ENCODE measurements at regions not wholly inside any gene's neighbourhood (a gene's known extent, or its start where the extent isn't known, plus 50 kb on each side); places are given as distances from the start of the nearest gene placed in this dataset.

DNA sequence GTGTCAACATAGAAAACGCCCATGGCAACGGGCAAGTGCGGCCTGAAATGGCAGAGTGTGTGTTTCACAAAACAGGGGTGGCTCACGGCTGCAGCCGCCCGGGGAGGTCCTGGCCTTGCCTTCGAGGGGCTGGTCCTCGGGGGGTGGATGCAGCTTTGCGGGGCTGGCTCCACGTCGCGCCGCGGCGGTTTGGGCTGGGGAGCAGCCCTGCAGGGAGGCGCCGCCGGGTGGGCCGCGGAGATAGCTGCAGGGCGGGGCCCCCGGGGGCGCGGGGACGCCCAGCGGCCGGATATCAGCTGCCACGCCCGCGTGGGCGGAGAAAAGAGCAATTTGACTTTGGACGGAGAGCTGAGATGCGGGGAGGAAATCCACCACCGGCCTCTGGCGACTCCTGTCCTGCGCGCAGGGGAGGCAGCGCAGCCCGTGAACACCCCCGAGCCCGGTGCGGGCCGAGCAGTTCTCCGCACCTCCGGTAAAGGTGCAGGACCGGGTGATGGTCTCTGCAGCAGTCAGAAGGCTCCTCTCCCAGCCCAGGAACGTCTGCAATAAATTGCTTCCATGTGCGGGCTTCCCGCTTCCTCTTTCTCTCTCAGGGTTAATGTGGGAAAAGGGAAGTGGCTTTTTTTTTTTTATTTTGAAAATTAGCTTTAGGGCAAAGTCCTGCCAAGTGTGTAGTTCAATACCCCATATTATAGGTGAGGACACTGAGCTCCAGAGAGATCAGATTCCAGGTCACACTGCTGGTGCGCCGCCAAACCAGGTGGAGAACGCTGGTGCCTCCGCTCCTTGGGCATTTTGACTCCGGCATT, 110.5 kb downstream of the ARF6 start:
- H3K36me3 Mint-ChIP-seq (ENCODE audit: low read depth): peaks cover 7% of the 10 kb centered on the region
- H3K4me1 Mint-ChIP-seq (ENCODE audit: low read depth): peaks cover 68% of the 10 kb centered on the region
- peak overlapping the region; percentile 98 for H3K27ac Mint-ChIP-seq
- no peaks in the 10 kb centered on the region for H3K27me3 Mint-ChIP-seq (ENCODE audit: insufficient read depth)
- peak overlapping the region; percentile 88 for H3K4me3 Mint-ChIP-seq
- intact Hi-C loops (cut with micrococcal nuclease): loop anchor here (5.0 kb wide), 2 partner anchors 381 to 519 kb away; partner anchors contain the start of genes MGAT2 and RPL36AL
- no peaks in the 10 kb centered on the region for H3K9me3 Mint-ChIP-seq
- peak; percentile 81 for DNase-seq (ENCODE audit: low spot score)

GRCh38 chr14:50006141-50006540, 110.2 kb downstream of the VCPKMT start:
- intact Hi-C loops (cut with micrococcal nuclease): no loop called here
- no peak overlapping the region for H3K27ac Mint-ChIP-seq
- no peaks in the 10 kb centered on the region for H3K27me3 Mint-ChIP-seq (ENCODE audit: insufficient read depth)

DNA sequence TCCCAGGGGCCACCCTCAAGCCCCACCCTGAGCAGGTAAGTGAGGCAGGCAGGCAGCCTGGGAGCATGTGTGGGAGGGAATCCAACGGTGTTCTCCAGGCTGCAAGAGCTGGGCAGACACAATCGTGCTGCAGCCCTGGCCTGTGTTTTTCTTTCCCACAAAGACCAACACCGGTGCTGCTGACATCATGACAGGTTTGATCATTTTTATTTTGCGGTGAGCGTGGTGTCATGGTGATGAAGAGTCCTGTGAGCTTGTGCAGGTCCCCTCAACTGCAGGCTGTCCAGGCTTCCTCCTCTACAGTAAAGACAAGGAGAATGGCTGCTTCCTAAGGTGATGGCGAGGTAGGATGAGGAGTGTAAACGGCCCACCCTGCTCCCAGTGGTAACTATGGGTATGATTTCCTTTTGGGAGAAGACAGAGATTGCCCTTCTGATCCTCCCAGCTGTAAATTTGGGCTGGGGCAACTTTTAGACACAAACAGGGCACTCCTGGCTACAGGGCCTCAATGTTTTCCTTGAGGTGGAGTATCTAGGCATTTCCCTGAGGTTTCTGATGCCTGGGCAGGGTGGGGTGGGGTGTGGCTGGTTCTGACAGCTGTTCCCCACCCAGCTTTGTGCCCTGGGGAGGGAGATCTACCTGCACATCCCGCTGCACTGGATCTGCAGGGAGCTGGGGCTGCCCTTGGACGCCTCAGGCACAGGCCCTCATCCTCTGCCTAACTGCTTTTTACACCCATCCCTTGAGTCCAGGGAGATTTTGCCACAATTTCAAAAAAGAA, 109.1 kb downstream of the VCPKMT start:
- Mint-ChIP-seq H3K36me3 (ENCODE audit: low read depth) (peaks cover 15% of the 10 kb centered on the region), H3K4me1 (ENCODE audit: low read depth) (peaks cover 39% of the 10 kb centered on the region), H3K4me3 (no peak overlapping the region), H3K27ac (no peak overlapping the region), H3K9me3 (no peaks in the 10 kb centered on the region), H3K27me3 (ENCODE audit: insufficient read depth) (no peaks in the 10 kb centered on the region)
- DNase-seq (ENCODE audit: low spot score): no peak
- intact Hi-C loops (cut with micrococcal nuclease): no loop called here

More at GRCh38 chr14:50006141-50006540, 110.2 kb downstream of the VCPKMT start:
- H3K36me3 Mint-ChIP-seq (ENCODE audit: low read depth): peaks cover 15% of the 10 kb centered on the region
- DNase-seq (ENCODE audit: low spot score): no peak
- no peak overlapping the region for H3K4me3 Mint-ChIP-seq
- no peaks in the 10 kb centered on the region for H3K9me3 Mint-ChIP-seq
- peaks cover 48% of the 10 kb centered on the region for H3K4me1 Mint-ChIP-seq (ENCODE audit: low read depth)

- no peak for DNase-seq (ENCODE audit: low spot score)
- H3K27me3 Mint-ChIP-seq (ENCODE audit: insufficient read depth): peaks cover 2% of the 10 kb centered on the region
- no peak overlapping the region for H3K27ac Mint-ChIP-seq
- no peaks in the 10 kb centered on the region for H3K9me3 Mint-ChIP-seq
- intact Hi-C loops (cut with micrococcal nuclease): no loop called here
- H3K4me3 Mint-ChIP-seq: no peak overlapping the region
- peaks cover 19% of the 10 kb centered on the region for H3K36me3 Mint-ChIP-seq (ENCODE audit: low read depth)
- peaks cover 41% of the 10 kb centered on the region for H3K4me1 Mint-ChIP-seq (ENCODE audit: low read depth)
Measured at GRCh38 chr14:50008562-50008961, 107.8 kb downstream of the VCPKMT start.

DNA sequence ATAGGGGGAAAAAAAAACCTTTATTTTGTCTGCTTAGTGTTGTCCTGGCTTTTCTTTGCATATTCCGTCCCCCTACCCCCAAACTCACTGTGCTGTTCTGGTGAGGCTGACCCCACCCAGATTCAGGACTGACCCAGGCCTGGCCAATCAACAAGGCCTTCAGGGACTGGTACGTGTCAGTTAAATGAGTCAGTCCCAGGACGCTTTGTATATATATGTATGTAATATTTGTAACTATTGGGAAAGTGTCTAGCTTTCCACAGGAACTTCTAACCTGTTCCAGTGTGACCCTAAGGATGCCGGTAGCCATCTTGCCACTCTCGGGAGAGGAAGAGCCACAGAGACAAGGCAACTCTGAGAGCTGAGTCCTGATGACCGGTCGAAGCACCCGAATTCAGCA, 107.4 kb downstream of the VCPKMT start:
- Mint-ChIP-seq H3K4me3 (no peak overlapping the region), H3K9me3 (no peaks in the 10 kb centered on the region), H3K27me3 (ENCODE audit: insufficient read depth) (peaks cover 2% of the 10 kb centered on the region), H3K27ac (no peak overlapping the region), H3K36me3 (ENCODE audit: low read depth) (peaks cover 19% of the 10 kb centered on the region), H3K4me1 (ENCODE audit: low read depth) (peaks cover 38% of the 10 kb centered on the region)
- DNase-seq (ENCODE audit: low spot score): no peak
- intact Hi-C loops (cut with micrococcal nuclease): no loop called here

DNA sequence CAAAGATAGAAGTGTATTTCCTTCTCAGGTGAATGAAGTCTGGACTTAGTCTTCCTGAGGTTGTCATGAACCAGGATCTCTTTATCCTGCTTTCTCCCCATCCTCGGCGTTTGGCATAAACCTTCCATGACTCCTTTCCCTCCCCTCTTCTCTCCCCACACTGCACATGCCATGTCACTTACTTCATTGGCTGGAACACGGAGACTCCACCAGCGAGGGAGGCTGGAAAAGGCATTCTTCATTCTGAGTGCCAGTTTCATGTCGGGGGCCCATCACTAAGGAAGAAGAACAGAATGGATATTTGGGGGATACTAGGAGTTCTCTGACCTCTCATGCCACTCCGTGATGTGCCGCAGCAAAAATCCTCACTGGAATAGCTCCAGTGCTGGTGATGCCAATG, 105.6 kb downstream of the VCPKMT start:
- no peak for DNase-seq (ENCODE audit: low spot score)
- H3K27ac Mint-ChIP-seq: no peak overlapping the region
- H3K27me3 Mint-ChIP-seq (ENCODE audit: insufficient read depth): peaks cover 2% of the 10 kb centered on the region
- peaks cover 32% of the 10 kb centered on the region for H3K4me1 Mint-ChIP-seq (ENCODE audit: low read depth)
- intact Hi-C loops (cut with micrococcal nuclease): no loop called here
- H3K36me3 Mint-ChIP-seq (ENCODE audit: low read depth): peaks cover 18% of the 10 kb centered on the region
- no peaks in the 10 kb centered on the region for H3K9me3 Mint-ChIP-seq
- H3K4me3 Mint-ChIP-seq: no peak overlapping the region

- no peak for DNase-seq (ENCODE audit: low spot score)
Measured at GRCh38 chr14:50011242-50011641, 105.1 kb downstream of the VCPKMT start.

DNA sequence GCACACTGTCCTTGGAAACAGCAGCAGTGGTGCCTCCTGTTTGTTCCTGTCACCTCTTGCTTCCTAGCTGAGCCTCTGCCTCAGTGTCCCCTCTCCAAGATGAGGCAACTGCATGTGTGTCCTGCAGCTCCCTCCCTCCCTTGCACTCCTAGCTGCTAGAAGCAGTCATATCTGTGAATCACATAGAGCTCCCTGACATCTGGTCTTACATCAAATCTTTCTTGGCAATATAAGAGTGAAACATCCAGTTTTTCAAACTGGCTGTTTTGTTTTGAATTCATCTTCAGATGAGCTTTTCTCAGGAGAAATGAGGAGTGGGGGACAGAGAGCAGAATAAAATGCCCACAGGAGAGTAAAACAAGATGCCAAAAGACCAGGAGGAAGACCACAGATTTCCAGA, 103.7 kb downstream of the VCPKMT start:
- H3K27me3 Mint-ChIP-seq (ENCODE audit: insufficient read depth): peaks cover 2% of the 10 kb centered on the region
- H3K4me1 Mint-ChIP-seq (ENCODE audit: low read depth): peaks cover 36% of the 10 kb centered on the region
- DNase-seq (ENCODE audit: low spot score): no peak
- H3K27ac Mint-ChIP-seq: no peak overlapping the region
- H3K4me3 Mint-ChIP-seq: no peak overlapping the region
- peaks cover 18% of the 10 kb centered on the region for H3K36me3 Mint-ChIP-seq (ENCODE audit: low read depth)
- intact Hi-C loops (cut with micrococcal nuclease): no loop called here
- no peaks in the 10 kb centered on the region for H3K9me3 Mint-ChIP-seq

More at GRCh38 chr14:50011242-50011641, 105.1 kb downstream of the VCPKMT start:
- intact Hi-C loops (cut with micrococcal nuclease): no loop called here
- H3K27ac Mint-ChIP-seq: no peak overlapping the region
- H3K4me1 Mint-ChIP-seq (ENCODE audit: low read depth): peaks cover 37% of the 10 kb centered on the region
- peaks cover 2% of the 10 kb centered on the region for H3K27me3 Mint-ChIP-seq (ENCODE audit: insufficient read depth)
- no peaks in the 10 kb centered on the region for H3K9me3 Mint-ChIP-seq
- no peak overlapping the region for H3K4me3 Mint-ChIP-seq
- peaks cover 18% of the 10 kb centered on the region for H3K36me3 Mint-ChIP-seq (ENCODE audit: low read depth)

DNA sequence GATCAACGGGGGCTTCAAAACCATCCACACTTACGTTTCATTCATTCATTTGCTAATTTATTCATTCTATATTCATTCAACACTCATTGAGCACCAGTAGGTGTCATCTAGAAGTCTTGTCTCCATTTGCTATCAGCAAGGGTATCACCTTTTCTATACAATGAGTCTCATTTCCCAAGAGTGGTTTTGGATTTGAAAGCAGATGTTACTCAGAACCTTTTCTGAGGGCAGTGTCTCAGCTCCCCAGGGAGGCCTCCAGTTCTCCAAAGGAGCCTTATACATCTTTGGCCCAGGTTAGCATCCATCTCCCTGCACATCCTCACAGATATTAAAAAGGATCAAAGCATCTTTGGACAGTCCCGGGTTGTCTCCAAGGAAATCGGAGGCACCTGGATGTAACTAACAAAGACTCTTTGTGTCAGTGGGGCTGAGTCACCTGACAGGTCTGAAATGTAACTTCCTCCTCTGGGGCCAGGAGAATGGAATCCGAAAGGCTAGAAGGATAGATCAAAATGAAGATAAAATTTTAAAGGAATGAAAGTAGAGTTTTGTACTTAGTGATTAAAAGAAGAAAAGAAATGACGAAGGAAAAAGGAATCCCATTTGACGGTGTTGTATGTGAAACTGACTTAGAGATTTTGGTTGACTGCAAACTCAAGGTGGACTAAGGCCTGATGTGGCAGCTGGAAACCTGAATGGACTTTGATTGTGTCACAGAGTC, 103.0 kb downstream of the VCPKMT start:
- H3K4me1 Mint-ChIP-seq (ENCODE audit: low read depth): peaks cover 36% of the 10 kb centered on the region
- H3K4me3 Mint-ChIP-seq: no peak overlapping the region
- H3K27ac Mint-ChIP-seq: peak overlapping the region; percentile 1
- intact Hi-C loops (cut with micrococcal nuclease): no loop called here
- no peaks in the 10 kb centered on the region for H3K9me3 Mint-ChIP-seq
- peaks cover 2% of the 10 kb centered on the region for H3K27me3 Mint-ChIP-seq (ENCODE audit: insufficient read depth)
- H3K36me3 Mint-ChIP-seq (ENCODE audit: low read depth): peaks cover 18% of the 10 kb centered on the region
- DNase-seq (ENCODE audit: low spot score): no peak

GRCh38 chr14:50013934-50014333, 102.4 kb downstream of the VCPKMT start:
- DNase-seq (ENCODE audit: low spot score): no peak
- peaks cover 2% of the 10 kb centered on the region for H3K27me3 Mint-ChIP-seq (ENCODE audit: insufficient read depth)
- no peak overlapping the region for H3K4me3 Mint-ChIP-seq
- no peaks in the 10 kb centered on the region for H3K9me3 Mint-ChIP-seq
- peaks cover 33% of the 10 kb centered on the region for H3K4me1 Mint-ChIP-seq (ENCODE audit: low read depth)
- intact Hi-C loops (cut with micrococcal nuclease): no loop called here
- peaks cover 18% of the 10 kb centered on the region for H3K36me3 Mint-ChIP-seq (ENCODE audit: low read depth)
- H3K27ac Mint-ChIP-seq: no peak overlapping the region

GRCh38 chr14:50014809-50015430, 101.5 kb downstream of the VCPKMT start:
- Mint-ChIP-seq H3K9me3 (peaks cover 8% of the 10 kb centered on the region), H3K27me3 (ENCODE audit: insufficient read depth) (peaks cover 2% of the 10 kb centered on the region), H3K4me1 (ENCODE audit: low read depth) (peaks cover 36% of the 10 kb centered on the region), H3K27ac (peak overlapping the region; percentile 31), H3K4me3 (no peak overlapping the region), H3K36me3 (ENCODE audit: low read depth) (peaks cover 24% of the 10 kb centered on the region)
- intact Hi-C loops (cut with micrococcal nuclease): no loop called here
- no peak for DNase-seq (ENCODE audit: low spot score)

DNA sequence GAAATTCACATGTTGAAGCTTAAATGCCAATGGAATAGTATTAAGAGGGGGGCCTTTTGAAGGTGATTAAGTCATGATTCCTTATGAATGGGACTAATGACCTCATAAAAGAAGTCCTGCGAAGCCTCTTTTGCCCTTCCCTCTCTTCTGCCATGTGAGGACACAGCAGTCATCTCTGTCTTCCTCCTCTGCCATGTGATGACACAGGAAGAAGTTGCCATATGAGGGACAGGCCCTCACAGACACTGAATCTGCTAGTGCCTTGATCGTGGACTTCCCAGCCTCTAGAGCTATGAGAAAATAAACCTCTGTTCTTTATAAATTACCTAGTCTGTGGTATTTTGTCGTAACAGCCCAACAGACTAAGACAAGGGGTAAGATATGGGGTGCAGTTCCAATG, 100.7 kb downstream of the VCPKMT start:
- H3K4me3 Mint-ChIP-seq: no peak overlapping the region
- intact Hi-C loops (cut with micrococcal nuclease): no loop called here
- peaks cover 38% of the 10 kb centered on the region for H3K4me1 Mint-ChIP-seq (ENCODE audit: low read depth)
- peaks cover 24% of the 10 kb centered on the region for H3K36me3 Mint-ChIP-seq (ENCODE audit: low read depth)
- no peak for DNase-seq (ENCODE audit: low spot score)
- peaks cover 16% of the 10 kb centered on the region for H3K9me3 Mint-ChIP-seq
- peak overlapping the region; percentile 6 for H3K27ac Mint-ChIP-seq
- H3K27me3 Mint-ChIP-seq (ENCODE audit: insufficient read depth): peaks cover 2% of the 10 kb centered on the region
